Activated CD8-positive, alpha-beta memory T cell treated with anti-CD3 and anti-CD28 coated beads, Interleukin-2, amount 10 ng/mL, durations not matched to agents 7 days and 5 days (primary cell): ENCODE measurements at regions not wholly inside any gene's neighbourhood (a gene's known extent, or its start where the extent isn't known, plus 50 kb on each side); places are given as distances from the start of the nearest gene placed in this dataset.

ENCODE experiments used
- ATAC-seq: fragments of 150-1000 bp; cut with Tn5 transposase; one replicate; pipeline ENCODE4 v1.10.0; 2021; ENCODE audit warnings: moderate library complexity
- CTCF ChIA-PET: fragments of 350-600 bp; sonication (Branson Sonifier 250); formaldehyde crosslinking; loops from one replicate; lab custom pipeline; 2021; ENCODE audit warnings: antibody characterized with exemption; lab: Charles Lee
- DNase-seq: peaks from one replicate; pipeline ENCODE4 v3.0.0-alpha.2; 2020
- H3K27ac Mint-ChIP-seq: one replicate; pipeline ENCODE4 v1.8.0; 2021; ENCODE audit warnings: mild to moderate bottlenecking, mixed read lengths
- H3K27me3 Mint-ChIP-seq: one replicate; pipeline ENCODE4 v1.8.0; 2021; ENCODE audit warnings: mixed read lengths
- H3K36me3 Mint-ChIP-seq: one replicate; pipeline ENCODE4 v1.8.0; 2021; ENCODE audit warnings: mild to moderate bottlenecking, mixed read lengths
- H3K4me1 Mint-ChIP-seq: one replicate; pipeline ENCODE4 v1.8.0; 2021; ENCODE audit warnings: mixed read lengths
- H3K4me3 Mint-ChIP-seq: one replicate; pipeline ENCODE4 v1.8.0; 2021; ENCODE audit warnings: mild to moderate bottlenecking, moderate library complexity, mixed read lengths
- H3K9me3 Mint-ChIP-seq: one replicate; pipeline ENCODE4 v1.8.0; 2022; ENCODE audit warnings: low read depth, mixed read lengths

DNA sequence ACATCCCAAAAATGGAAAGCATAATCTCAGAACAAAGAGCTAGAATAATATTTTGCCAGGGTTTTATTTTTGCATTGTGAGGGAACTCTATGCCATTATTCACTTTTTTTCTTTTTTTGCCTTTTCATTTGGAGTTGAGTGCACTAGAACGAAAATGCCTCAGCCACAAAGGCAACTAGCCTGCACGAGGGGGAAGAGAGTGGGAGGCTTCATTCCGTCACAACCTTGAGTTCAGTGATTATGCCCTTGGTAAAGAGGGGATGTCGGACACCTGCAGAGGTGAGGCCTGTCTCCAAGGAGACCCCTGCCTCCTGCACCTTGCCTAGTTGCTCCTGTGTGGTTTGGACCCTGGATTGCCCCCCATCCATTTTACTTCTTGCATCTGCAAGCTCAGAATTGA is 232.7 kb downstream of the TEX36 start:
- Mint-ChIP-seq H3K4me1 (no peaks in the 10 kb centered on the region), H3K4me3 (no peak overlapping the region), H3K36me3 (no peaks in the 10 kb centered on the region), H3K27me3 (no peaks in the 10 kb centered on the region), H3K27ac (no peak overlapping the region), H3K9me3 (no peaks in the 10 kb centered on the region)
- ATAC-seq (no peak), DNase-seq (no peak)
- CTCF ChIA-PET = no interaction called here

DNA sequence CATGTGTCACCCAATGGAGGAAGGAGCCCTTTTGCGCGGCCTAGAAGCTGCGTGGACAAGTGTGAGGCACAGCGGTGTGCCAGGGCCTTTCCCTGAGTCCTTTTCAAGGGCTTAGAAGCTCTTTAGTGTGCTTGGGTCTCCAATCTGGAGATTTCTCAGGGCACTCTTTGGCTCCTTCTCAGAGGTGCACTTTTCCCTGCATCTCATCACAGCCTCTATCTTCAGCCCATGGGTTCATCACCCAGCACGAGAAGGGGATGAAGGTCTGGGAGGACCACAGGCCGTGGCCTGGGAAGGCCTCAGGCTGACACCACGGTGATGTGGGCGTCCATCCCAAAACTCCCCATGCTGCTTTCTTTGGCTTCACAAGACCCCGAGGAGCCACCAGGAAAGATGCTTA is 233.4 kb downstream of the TEX36 start:
- no peaks in the 10 kb centered on the region for H3K4me1 Mint-ChIP-seq
- no peaks in the 10 kb centered on the region for H3K36me3 Mint-ChIP-seq
- CTCF ChIA-PET = no interaction called here
- no peak for ATAC-seq
- H3K27ac Mint-ChIP-seq = no peak overlapping the region
- no peaks in the 10 kb centered on the region for H3K27me3 Mint-ChIP-seq
- no peaks in the 10 kb centered on the region for H3K9me3 Mint-ChIP-seq
- DNase-seq = no peak
- no peak overlapping the region for H3K4me3 Mint-ChIP-seq

GRCh38 chr10:125448596-125448995 is 234.4 kb downstream of the TEX36 start:
- no peak overlapping the region for H3K27ac Mint-ChIP-seq

GRCh38 chr10:125444790-125445189 is 238.2 kb downstream of the TEX36 start:
- DNase-seq = no peak
- CTCF ChIA-PET = no interaction called here
- H3K4me1 Mint-ChIP-seq = no peaks in the 10 kb centered on the region
- H3K4me3 Mint-ChIP-seq = no peak overlapping the region
- no peaks in the 10 kb centered on the region for H3K36me3 Mint-ChIP-seq
- H3K27me3 Mint-ChIP-seq = no peaks in the 10 kb centered on the region
- no peak for ATAC-seq
- no peaks in the 10 kb centered on the region for H3K9me3 Mint-ChIP-seq
- H3K27ac Mint-ChIP-seq = no peak overlapping the region

More at GRCh38 chr10:125448596-125448995, 234.4 kb downstream of the TEX36 start:
- H3K9me3 Mint-ChIP-seq = no peaks in the 10 kb centered on the region
- ATAC-seq (no peak), DNase-seq (no peak)
- CTCF ChIA-PET = no interaction called here
- H3K4me1 Mint-ChIP-seq = no peaks in the 10 kb centered on the region
- no peaks in the 10 kb centered on the region for H3K36me3 Mint-ChIP-seq
- no peak overlapping the region for H3K4me3 Mint-ChIP-seq
- no peaks in the 10 kb centered on the region for H3K27me3 Mint-ChIP-seq

- CTCF ChIA-PET = no interaction called here
- Mint-ChIP-seq H3K4me3 (no peak overlapping the region), H3K9me3 (no peaks in the 10 kb centered on the region)
Observed at GRCh38 chr10:125442856-125443540, 240.0 kb downstream of the TEX36 start.

GRCh38 chr10:125441151-125441550 is 241.8 kb downstream of the TEX36 start:
- no peak for DNase-seq
- Mint-ChIP-seq H3K4me1 (no peaks in the 10 kb centered on the region), H3K27me3 (no peaks in the 10 kb centered on the region), H3K4me3 (no peak overlapping the region), H3K27ac (no peak overlapping the region), H3K9me3 (no peaks in the 10 kb centered on the region), H3K36me3 (no peaks in the 10 kb centered on the region)
- CTCF ChIA-PET = no interaction called here
- ATAC-seq = no peak

More at GRCh38 chr10:125442856-125443540, 240.0 kb downstream of the TEX36 start:
- H3K27ac Mint-ChIP-seq = no peak overlapping the region
- DNase-seq (no peak), ATAC-seq (no peak)
- no peaks in the 10 kb centered on the region for H3K27me3 Mint-ChIP-seq
- no peaks in the 10 kb centered on the region for H3K4me1 Mint-ChIP-seq
- no peaks in the 10 kb centered on the region for H3K36me3 Mint-ChIP-seq

GRCh38 chr10:125431149-125431548 is 251.8 kb downstream of the TEX36 start:
- Mint-ChIP-seq H3K4me3 (no peak overlapping the region), H3K27ac (no peak overlapping the region), H3K36me3 (no peaks in the 10 kb centered on the region), H3K9me3 (no peaks in the 10 kb centered on the region), H3K27me3 (no peaks in the 10 kb centered on the region), H3K4me1 (no peaks in the 10 kb centered on the region)
- CTCF ChIA-PET = no interaction called here
- no peak for DNase-seq
- no peak for ATAC-seq

DNA sequence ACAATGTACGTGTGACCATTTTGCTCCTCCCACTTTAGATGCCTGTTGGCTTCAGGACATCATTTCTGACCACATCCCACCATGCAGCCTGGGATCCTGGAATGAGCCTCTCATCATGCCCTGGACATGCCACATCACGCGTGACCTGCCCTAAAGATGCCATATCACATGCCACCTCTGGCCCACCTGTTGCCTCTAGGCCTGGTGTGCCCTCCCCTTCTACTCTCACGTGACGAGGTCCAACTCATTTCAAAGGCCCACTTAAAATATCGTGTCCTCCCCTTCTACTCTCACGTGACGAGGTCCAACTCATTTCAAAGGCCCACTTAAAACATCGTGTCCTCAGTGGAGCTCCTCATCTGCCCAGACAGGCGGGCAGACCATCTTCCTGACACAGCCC is 254.9 kb downstream of the TEX36 start:
- DNase-seq (no peak), ATAC-seq (no peak)
- no peaks in the 10 kb centered on the region for H3K4me1 Mint-ChIP-seq
- no peak overlapping the region for H3K27ac Mint-ChIP-seq
- H3K9me3 Mint-ChIP-seq = peaks cover 2% of the 10 kb centered on the region
- CTCF ChIA-PET = no interaction called here
- no peaks in the 10 kb centered on the region for H3K27me3 Mint-ChIP-seq
- no peaks in the 10 kb centered on the region for H3K36me3 Mint-ChIP-seq
- no peak overlapping the region for H3K4me3 Mint-ChIP-seq

DNA sequence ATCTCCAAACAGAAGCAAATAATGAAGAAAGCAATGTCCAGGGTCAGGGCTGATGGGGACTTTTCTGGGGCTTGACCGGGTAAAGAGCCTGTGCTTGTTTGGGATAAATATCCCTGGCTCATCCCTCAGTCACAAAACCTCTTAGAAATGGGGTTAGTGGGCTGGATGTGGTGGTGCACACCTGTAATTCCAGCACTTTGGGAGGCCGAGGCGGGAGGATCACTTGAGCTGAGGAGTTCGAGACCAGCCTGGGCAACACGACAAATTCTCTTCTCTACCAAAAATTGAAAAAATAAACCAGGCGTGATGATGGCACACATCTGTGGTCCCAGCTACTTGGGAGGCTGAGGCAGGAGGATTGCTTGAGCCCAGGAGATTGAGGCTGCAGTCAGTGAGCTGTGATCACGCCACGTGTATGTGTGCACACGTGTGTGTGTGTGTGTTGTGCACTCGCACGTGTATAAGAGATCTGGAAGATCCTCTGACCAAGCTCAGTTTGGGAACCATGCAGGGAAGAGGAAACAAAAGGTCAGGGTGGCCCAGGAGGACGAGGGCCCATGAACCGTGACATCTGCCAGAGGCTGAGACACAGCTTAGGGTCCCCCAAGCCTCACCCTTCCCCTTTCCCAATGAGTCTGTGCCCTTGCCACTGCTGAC is 258.6 kb downstream of the TEX36 start:
- DNase-seq (no peak), ATAC-seq (no peak)
- Mint-ChIP-seq H3K4me3 (no peak overlapping the region), H3K27ac (no peak overlapping the region), H3K9me3 (peaks cover 2% of the 10 kb centered on the region), H3K36me3 (no peaks in the 10 kb centered on the region), H3K27me3 (no peaks in the 10 kb centered on the region), H3K4me1 (no peaks in the 10 kb centered on the region)
- CTCF ChIA-PET = no interaction called here

DNA sequence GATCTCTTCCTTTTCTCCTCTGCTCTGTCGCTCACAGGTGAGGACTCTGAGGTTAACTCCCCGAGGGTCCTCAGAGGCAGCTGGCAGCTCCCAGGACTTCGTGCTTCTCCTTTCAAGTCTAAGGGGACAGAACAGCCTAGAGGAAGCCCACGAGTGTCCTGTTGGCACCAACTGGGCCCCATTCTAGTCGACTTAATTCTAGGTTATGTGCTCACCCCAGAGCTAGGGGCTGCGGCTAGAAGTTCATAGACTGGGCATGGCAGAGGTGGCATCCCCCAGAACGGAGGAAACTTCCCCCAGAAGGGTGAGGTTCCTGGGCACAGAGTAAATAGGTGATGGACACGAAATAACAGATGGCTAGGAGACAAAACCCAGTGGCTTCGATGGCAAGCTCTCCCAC is 259.4 kb downstream of the TEX36 start:
- Mint-ChIP-seq H3K4me3 (no peak overlapping the region), H3K4me1 (no peaks in the 10 kb centered on the region), H3K27me3 (no peaks in the 10 kb centered on the region), H3K27ac (no peak overlapping the region), H3K36me3 (no peaks in the 10 kb centered on the region), H3K9me3 (peaks cover 2% of the 10 kb centered on the region)
- DNase-seq (no peak), ATAC-seq (no peak)
- CTCF ChIA-PET = no interaction called here

DNA sequence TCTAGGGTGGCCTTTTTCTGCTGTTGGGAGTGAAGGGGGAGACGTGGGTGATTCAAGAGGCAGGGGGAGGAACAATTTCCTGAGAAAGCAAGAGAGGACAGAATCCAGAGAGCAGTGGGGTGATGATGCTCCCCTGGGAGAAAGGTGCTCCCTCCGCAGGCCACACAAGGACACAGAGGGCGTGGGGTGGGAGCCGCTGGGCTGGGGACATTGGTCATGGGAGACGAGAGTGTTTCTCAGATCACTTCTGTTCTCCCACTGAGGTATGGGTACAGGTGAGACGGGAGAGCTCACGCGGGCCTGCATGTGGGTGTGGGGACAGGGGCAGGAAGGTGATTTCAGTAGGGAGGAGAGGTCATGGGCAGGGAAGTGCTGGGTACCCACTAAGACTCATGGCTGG is 259.5 kb upstream of the CTBP2 start:
- H3K27me3 Mint-ChIP-seq = no peaks in the 10 kb centered on the region
- no peaks in the 10 kb centered on the region for H3K4me1 Mint-ChIP-seq
- H3K27ac Mint-ChIP-seq = no peak overlapping the region
- H3K36me3 Mint-ChIP-seq = no peaks in the 10 kb centered on the region
- CTCF ChIA-PET = no interaction called here
- ATAC-seq = no peak
- H3K4me3 Mint-ChIP-seq = no peak overlapping the region
- H3K9me3 Mint-ChIP-seq = peaks cover 2% of the 10 kb centered on the region
- no peak for DNase-seq

DNA sequence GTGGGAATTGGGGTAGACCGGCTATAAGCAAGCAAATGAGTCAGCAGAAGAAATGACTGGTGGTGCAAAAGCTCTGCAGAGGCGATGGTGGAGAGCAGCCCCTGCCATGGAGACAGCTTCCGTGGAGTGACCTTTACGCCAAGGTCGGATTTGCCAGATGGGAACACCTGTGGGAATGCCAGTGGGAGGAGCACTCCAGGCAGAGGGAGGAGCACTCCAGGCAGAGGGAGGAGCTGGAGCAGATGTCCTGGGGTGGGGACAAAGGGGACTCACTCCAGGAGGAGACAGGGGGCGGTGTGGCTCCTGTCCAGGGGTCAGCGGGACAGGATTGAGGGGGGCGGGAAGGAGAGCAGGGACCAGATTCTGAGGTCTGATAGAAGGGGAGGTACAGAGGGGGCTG is 258.8 kb upstream of the CTBP2 start:
- CTCF ChIA-PET = no interaction called here
- H3K36me3 Mint-ChIP-seq = no peaks in the 10 kb centered on the region
- H3K9me3 Mint-ChIP-seq = no peaks in the 10 kb centered on the region
- ATAC-seq = no peak
- no peaks in the 10 kb centered on the region for H3K4me1 Mint-ChIP-seq
- no peak overlapping the region for H3K4me3 Mint-ChIP-seq
- H3K27ac Mint-ChIP-seq = no peak overlapping the region
- H3K27me3 Mint-ChIP-seq = no peaks in the 10 kb centered on the region
- DNase-seq = no peak

- DNase-seq (no peak), ATAC-seq (no peak)
- Mint-ChIP-seq H3K4me3 (no peak overlapping the region), H3K4me1 (no peaks in the 10 kb centered on the region), H3K9me3 (no peaks in the 10 kb centered on the region), H3K27me3 (no peaks in the 10 kb centered on the region), H3K36me3 (no peaks in the 10 kb centered on the region), H3K27ac (no peak overlapping the region)
- CTCF ChIA-PET = no interaction called here
Observed at GRCh38 chr10:125417605-125418004, 257.2 kb upstream of the CTBP2 start.

GRCh38 chr10:125415964-125416363 is 255.6 kb upstream of the CTBP2 start:
- Mint-ChIP-seq H3K27me3 (no peaks in the 10 kb centered on the region), H3K4me3 (no peak overlapping the region), H3K36me3 (no peaks in the 10 kb centered on the region), H3K9me3 (no peaks in the 10 kb centered on the region), H3K27ac (no peak overlapping the region), H3K4me1 (no peaks in the 10 kb centered on the region)
- ATAC-seq (no peak), DNase-seq (no peak)
- CTCF ChIA-PET = no interaction called here
